Right kidney (tissue), 1 donor: ENCODE measurements at regions not wholly inside any gene's neighbourhood (a gene's known extent, or its start where the extent isn't known, plus 50 kb on each side); places are given as distances from the start of the nearest gene placed in this dataset.

Experiments
- DNase-seq: peaks from one replicate; pipeline ENCODE4 v3.0.0-alpha.2; 2016

- DNase-seq = no peak
Observed at GRCh38 chr22:22075382-22076163, 93.0 kb upstream of the TOP3B start.

GRCh38 chr22:22074634-22075381 is 92.2 kb upstream of the TOP3B start:
- no peak for DNase-seq

- no peak for DNase-seq
Observed at GRCh38 chr22:22073769-22074561, 91.4 kb upstream of the TOP3B start.

GRCh38 chr22:22072169-22072836 is 89.7 kb upstream of the TOP3B start:
- DNase-seq = no peak

GRCh38 chr22:22071455-22071854 is 88.9 kb upstream of the TOP3B start:
- DNase-seq = no peak

- no peak for DNase-seq
Observed at GRCh38 chr22:22070371-22070824, 87.8 kb upstream of the TOP3B start.

GRCh38 chr22:22069450-22070370 is 87.1 kb upstream of the TOP3B start:
- no peak for DNase-seq

GRCh38 chr22:22068657-22069056 is 86.1 kb upstream of the TOP3B start:
- no peak for DNase-seq

- DNase-seq = no peak
Observed at GRCh38 chr22:22068025-22068424, 85.4 kb upstream of the TOP3B start.

- no peak for DNase-seq
Observed at GRCh38 chr22:22067192-22067591, 84.6 kb upstream of the TOP3B start.

GRCh38 chr22:22064580-22064979 is 82.0 kb upstream of the TOP3B start:
- DNase-seq = no peak

- no peak for DNase-seq
Observed at GRCh38 chr22:22062306-22062793, 79.8 kb upstream of the TOP3B start.

- DNase-seq = no peak
Observed at GRCh38 chr22:22061085-22062077, 78.8 kb upstream of the TOP3B start.

GRCh38 chr22:22060200-22061084 is 77.9 kb upstream of the TOP3B start:
- no peak for DNase-seq

- no peak for DNase-seq
Observed at GRCh38 chr22:22059291-22060002, 76.9 kb upstream of the TOP3B start.

- DNase-seq = no peak
Observed at GRCh38 chr22:22058633-22059290, 76.2 kb upstream of the TOP3B start.

GRCh38 chr22:22057617-22058378 is 75.2 kb upstream of the TOP3B start:
- no peak for DNase-seq
